Panc1 (cell line): ENCODE measurements at regions not wholly inside any gene's neighbourhood (a gene's known extent, or its start where the extent isn't known, plus 50 kb on each side); places are given as distances from the start of the nearest gene placed in this dataset.

ENCODE experiments used
- ATAC-seq: fragments of 200-7000 bp; cut with Tn5 transposase; 2 replicates; pipeline ENCODE4 v1.9.1; 2020; ENCODE audit warnings: mild to moderate bottlenecking, moderate library complexity
- BruUV-seq: library from RNA; stranded (reverse); fragments of 400-500 nt; replicated peaks from 2 replicates; lab custom pipeline; 2021; lab: Mats Ljungman, UMichigan
- CTCF ChIA-PET: fragments of 300-600 bp; sonication (Branson Sonifier 250); formaldehyde crosslinking; loops from one replicate; lab custom pipeline; 2022; ENCODE audit warnings: antibody characterized with exemption; lab: Charles Lee
- POLR2A ChIA-PET: fragments of 300-600 bp; sonication (Branson Sonifier 250); formaldehyde crosslinking; loops from one replicate; lab custom pipeline; 2022; ENCODE audit warnings: antibody characterized with exemption; lab: Charles Lee
- DNase-seq: peaks from one replicate; pipeline ENCODE4 v3.0.0-alpha.2; 2010; ENCODE audit warnings: low read depth, low spot score
- H3K27ac ChIP-seq: 2 replicates; pipeline ENCODE4 v1.5.1; 2011; ENCODE audit warnings: mild to moderate bottlenecking, low read length, inconsistent platforms
- H3K27me3 ChIP-seq: fragments of 200-500 bp; sonication (Bioruptor generic); 2 replicates; pipeline ENCODE4 v1.6.0; 2014; ENCODE audit warnings: low read length, inconsistent platforms; ENCODE audit not compliant: control insufficient read depth, insufficient read depth
- H3K36me3 ChIP-seq: fragments of 200-500 bp; sonication (Bioruptor generic); 2 replicates; pipeline ENCODE4 v1.5.1; 2014; ENCODE audit warnings: inconsistent platforms, mild to moderate bottlenecking, low read length, moderate library complexity; ENCODE audit not compliant: control insufficient read depth, insufficient read depth
- H3K4me1 ChIP-seq: 2 replicates; pipeline ENCODE4 v1.5.1; 2011; ENCODE audit warnings: inconsistent platforms, mild to moderate bottlenecking, low read length, moderate library complexity; ENCODE audit not compliant: control insufficient read depth, insufficient read depth
- H3K4me3 ChIP-seq, 2 experiments: 2 replicates each; pipeline ENCODE4 v1.5.1; 2011 to 2012; ENCODE audit warnings: low read depth in 2 of 2, low read length in 2 of 2, mild to moderate bottlenecking in 2 of 2, inconsistent platforms in 1 of 2, moderate library complexity in 1 of 2
- H3K9me3 ChIP-seq: fragments of 200-500 bp; sonication (Bioruptor generic); 2 replicates; pipeline ENCODE4 v1.5.1; 2014; ENCODE audit warnings: low read depth, mild to moderate bottlenecking, inconsistent platforms, low read length, moderate library complexity; ENCODE audit not compliant: control insufficient read depth, insufficient read depth
- CTCF ChIP-seq: fragments of 450-650 bp; IDR thresholded peaks from 2 replicates; pipeline ENCODE4 v1.5.1; 2017; ENCODE audit warnings: mild to moderate bottlenecking
- POLR2AphosphoS5 ChIP-seq: IDR thresholded peaks from 2 replicates; pipeline ENCODE4 v1.6.1; 2012; ENCODE audit warnings: mild to moderate bottlenecking, low read depth, low read length, moderate library complexity
- REST ChIP-seq, 2 experiments: IDR thresholded peaks; 2 replicates each; pipeline ENCODE4 v1.6.1; 2011 to 2012; ENCODE audit warnings: low read depth in 2 of 2, control low read depth in 1 of 2, low read length in 1 of 2, mild to moderate bottlenecking in 1 of 2, moderate library complexity in 1 of 2; ENCODE audit not compliant: insufficient read depth in 1 of 2
- SIN3A ChIP-seq: IDR thresholded peaks from 2 replicates; pipeline ENCODE4 v1.6.1; 2012; ENCODE audit warnings: low read depth, mild to moderate bottlenecking, low read length, moderate library complexity, borderline replicate concordance; ENCODE audit not compliant: insufficient read depth
- TCF7L2 ChIP-seq: IDR thresholded peaks from 2 replicates; pipeline ENCODE4 v1.6.1; 2011; ENCODE audit warnings: mild to moderate bottlenecking, low read depth, low read length, inconsistent platforms
- in situ Hi-C: cut with HindIII; loops from 2 replicates; pipeline ENCODE4 v1.10.0; 2016; ENCODE audit warnings: low sequenced_read_pairs, low pct_unique_long_range_greater_than_20kb
- intact Hi-C: fragments of 100-400 bp; cut with micrococcal nuclease; formaldehyde crosslinking; loops from one replicate; pipeline ENCODE4 v1.10.0; 2022; ENCODE audit not compliant: unreplicated experiment

GRCh38 chr16:86671486-86672178, 93.3 kb downstream of the FOXL1 start:
- Histone ChIP-seq H3K27me3 (no peaks in the 10 kb centered on the region), H3K36me3 (no peaks in the 10 kb centered on the region), H3K4me3 (no peak overlapping the region), H3K4me1 (no peaks in the 10 kb centered on the region), H3K27ac (no peak overlapping the region), H3K9me3 (no peaks in the 10 kb centered on the region)
- DNase-seq (no peak), ATAC-seq (no peak)
- intact Hi-C loops (no loop called here), in situ Hi-C loops (no loop called here)
- ChIA-PET POLR2A (interaction anchor here (0.6 kb wide), 1 partner anchor 99 kb away, joined by 5 read pairs; no protein-coding TSS in a partner anchor), CTCF (interaction anchor here (0.6 kb wide), 1 partner anchor 95 kb away, joined by 11 read pairs; no protein-coding TSS in a partner anchor)
- no TSS peak for BruUV-seq
- TF ChIP-seq SIN3A, result no peak
- TF ChIP-seq POLR2AphosphoS5, result no peak
- no peak for TF ChIP-seq REST (IDR thresholded peaks at IDR 0.05; ENCODE audit: insufficient read depth in 1 of 2, low read depth in 2 of 2, low read length in 1 of 2)
- no peak for TF ChIP-seq TCF7L2
- no peak for TF ChIP-seq CTCF

- Histone ChIP-seq H3K9me3 (no peaks in the 10 kb centered on the region), H3K27ac (no peak overlapping the region), H3K27me3 (no peaks in the 10 kb centered on the region), H3K4me1 (no peaks in the 10 kb centered on the region), H3K36me3 (no peaks in the 10 kb centered on the region), H3K4me3 (no peak overlapping the region)
- intact Hi-C loops, result no loop called here
- ATAC-seq (no peak), DNase-seq (no peak)
- in situ Hi-C loops, result no loop called here
- no peak for TF ChIP-seq CTCF
- no peak for TF ChIP-seq TCF7L2
- TF ChIP-seq SIN3A, result no peak
- no peak for TF ChIP-seq POLR2AphosphoS5
- TF ChIP-seq REST (IDR thresholded peaks at IDR 0.05; ENCODE audit: insufficient read depth in 1 of 2, low read depth in 2 of 2, low read length in 1 of 2), result no peak
- CTCF ChIA-PET, result interaction anchor here (0.6 kb wide), 1 partner anchor 96 kb away, joined by 11 read pairs; no protein-coding TSS in a partner anchor
- POLR2A ChIA-PET, result interaction anchor here (0.6 kb wide), 2 partner anchors 100 to 107 kb away, joined by 4 to 5 read pairs; no protein-coding TSS in a partner anchor
- no TSS peak for BruUV-seq
These were observed 94.0 kb downstream of the FOXL1 start for GRCh38 chr16:86672179-86672863.
